GM23338 (cell line): ENCODE measurements at regions not wholly inside any gene's neighbourhood (a gene's known extent, or its start where the extent isn't known, plus 50 kb on each side); places are given as distances from the start of the nearest gene placed in this dataset.

Experiments
- ATAC-seq: fragments of 200-7000 bp; cut with Tn5 transposase; 3 replicates; pipeline ENCODE4 v1.9.1; 2020
- DNase-seq: peaks from one replicate; pipeline ENCODE4 v3.0.0-alpha.2; 2015; ENCODE audit warnings: low spot score
- H2AFZ ChIP-seq: fragments of 200-600 bp; sonication (generic); 2 replicates; pipeline ENCODE4 v1.8.0; 2016; ENCODE audit warnings: antibody characterized with exemption, mild to moderate bottlenecking, moderate library complexity
- H3F3A ChIP-seq: fragments of 200-600 bp; sonication (generic); replicated peaks from 2 replicates; pipeline ENCODE4 v1.8.0; 2017; ENCODE audit warnings: antibody characterized with exemption, mixed run types, low read depth
- H3K27ac ChIP-seq: fragments of 200-600 bp; sonication (generic); 2 replicates; pipeline ENCODE4 v1.6.1; 2016; ENCODE audit warnings: low read depth
- H3K27me3 ChIP-seq: fragments of 200-600 bp; sonication (generic); 2 replicates; pipeline ENCODE4 v1.8.0; 2016; ENCODE audit warnings: mild to moderate bottlenecking, mixed run types, moderate library complexity; ENCODE audit not compliant: insufficient read depth
- H3K36me3 ChIP-seq: fragments of 200-600 bp; sonication (generic); 2 replicates; pipeline ENCODE4 v1.8.0; 2016; ENCODE audit warnings: mild to moderate bottlenecking; ENCODE audit not compliant: insufficient read depth
- H3K4me1 ChIP-seq: fragments of 200-600 bp; sonication (generic); 2 replicates; pipeline ENCODE4 v1.8.0; 2016; ENCODE audit warnings: mild to moderate bottlenecking, moderate library complexity; ENCODE audit not compliant: insufficient read depth
- H3K4me2 ChIP-seq: fragments of 200-600 bp; sonication (generic); 2 replicates; pipeline ENCODE4 v1.7.1; 2017; ENCODE audit warnings: mixed run types
- H3K4me3 ChIP-seq: fragments of 200-600 bp; sonication (generic); 2 replicates; pipeline ENCODE4 v1.6.1; 2016; ENCODE audit warnings: mixed run types
- H3K79me2 ChIP-seq: fragments of 200-600 bp; sonication (generic); replicated peaks from 2 replicates; pipeline ENCODE4 v1.8.0; 2017; ENCODE audit warnings: mild to moderate bottlenecking; ENCODE audit not compliant: insufficient read depth
- H3K9me2 ChIP-seq: fragments of 200-600 bp; sonication (generic); 2 replicates; pipeline ENCODE4 v1.8.0; 2017; ENCODE audit not compliant: insufficient read depth
- H4K20me1 ChIP-seq: fragments of 200-600 bp; sonication (generic); replicated peaks from 2 replicates; pipeline ENCODE4 v1.8.0; 2017; ENCODE audit warnings: mild to moderate bottlenecking; ENCODE audit not compliant: insufficient read depth
- H3K27ac Mint-ChIP-seq: 2 replicates; pipeline ENCODE4 v1.8.0; 2020; ENCODE audit warnings: inconsistent platforms, mild to moderate bottlenecking, moderate library complexity, mixed read lengths
- H3K27me3 Mint-ChIP-seq: 3 replicates; pipeline ENCODE4 v1.8.0; 2022; ENCODE audit warnings: low read depth, mild to moderate bottlenecking, moderate library complexity, mixed read lengths, inconsistent platforms; ENCODE audit not compliant: insufficient read depth, poor library complexity
- H3K36me3 Mint-ChIP-seq: 3 replicates; pipeline ENCODE4 v1.8.0; 2021; ENCODE audit warnings: low read depth, mild to moderate bottlenecking, inconsistent platforms, moderate library complexity, mixed read lengths
- H3K4me1 Mint-ChIP-seq: 3 replicates; pipeline ENCODE4 v1.8.0; 2020; ENCODE audit warnings: mild to moderate bottlenecking, inconsistent platforms, mixed read lengths
- H3K4me3 Mint-ChIP-seq: 3 replicates; pipeline ENCODE4 v1.8.0; 2021; ENCODE audit warnings: moderate library complexity, mild to moderate bottlenecking, inconsistent platforms, mixed read lengths
- H3K9me3 Mint-ChIP-seq: 3 replicates; pipeline ENCODE4 v1.8.0; 2020; ENCODE audit warnings: moderate library complexity, mild to moderate bottlenecking, inconsistent platforms, mixed read lengths
- CREB1 ChIP-seq: fragments of 250-450 bp; sonication (Bioruptor Pico); IDR thresholded peaks from 2 replicates; pipeline ENCODE4 v1.5.0; 2020; ENCODE audit warnings: low read depth, mild to moderate bottlenecking, moderate library complexity
- EZH2 ChIP-seq: fragments of 200-600 bp; sonication (generic); IDR thresholded peaks from one replicate; pipeline ENCODE4 v1.8.0; 2017; ENCODE audit warnings: antibody characterized with exemption, mild to moderate bottlenecking, low read depth; ENCODE audit not compliant: unreplicated experiment
- EZH2phosphoT487 ChIP-seq: fragments of 200-600 bp; sonication (generic); IDR thresholded peaks from one replicate; pipeline ENCODE4 v1.8.1; 2018; ENCODE audit warnings: antibody characterized with exemption; ENCODE audit not compliant: unreplicated experiment
- JUNB ChIP-seq: IDR thresholded peaks from one replicate; pipeline ENCODE4 v1.6.1; 2016; ENCODE audit warnings: antibody characterized with exemption; ENCODE audit not compliant: unreplicated experiment
- NANOG ChIP-seq: IDR thresholded peaks from 2 replicates; pipeline ENCODE4 v1.6.1; 2016; ENCODE audit warnings: antibody characterized with exemption, borderline replicate concordance
- POLR2AphosphoS5 ChIP-seq: IDR thresholded peaks from 2 replicates; pipeline ENCODE4 v1.6.1; 2016; ENCODE audit warnings: antibody characterized with exemption, low read depth
- STAT1 ChIP-seq: IDR thresholded peaks from one replicate; pipeline ENCODE4 v1.6.1; 2016; ENCODE audit warnings: antibody characterized with exemption; ENCODE audit not compliant: unreplicated experiment
- ZNF114 ChIP-seq: fragments of 250-450 bp; sonication (Bioruptor Pico); IDR thresholded peaks from 2 replicates; pipeline ENCODE4 v1.5.0; 2020; ENCODE audit warnings: mild to moderate bottlenecking, moderate library complexity
- ZNF331 ChIP-seq: fragments of 250-450 bp; sonication (Bioruptor Pico); IDR thresholded peaks from 2 replicates; pipeline ENCODE4 v1.5.0; 2020; ENCODE audit warnings: low read depth, mild to moderate bottlenecking, moderate library complexity
- TF ChIP-seq, protein P1 (sequence below), 2 experiments: fragments of 200-600 bp in 1 of 2; sonication (generic) in 1 of 2; conservative IDR thresholded peaks; 2 replicates each; pipeline versions ENCODE4 v1.5.1 to v1.6.1; 2016 to 2017; ENCODE audit warnings: antibody characterized with exemption in 2 of 2, low read depth in 2 of 2, mild to moderate bottlenecking in 2 of 2, moderate library complexity in 1 of 2
- TF ChIP-seq, protein P2 (sequence below): IDR thresholded peaks from one replicate; pipeline ENCODE4 v1.6.1; 2018; ENCODE audit warnings: antibody characterized with exemption; ENCODE audit not compliant: unreplicated experiment
- TF ChIP-seq, protein P3 (sequence below): IDR thresholded peaks from 2 replicates; pipeline ENCODE4 v1.6.1; 2016; ENCODE audit warnings: antibody characterized with exemption
- TF ChIP-seq, protein P4 (sequence below): fragments of 250-450 bp; sonication (Bioruptor Pico); IDR thresholded peaks from 2 replicates; pipeline ENCODE4 v1.5.0; 2020; ENCODE audit warnings: mild to moderate bottlenecking, moderate library complexity

DNA sequence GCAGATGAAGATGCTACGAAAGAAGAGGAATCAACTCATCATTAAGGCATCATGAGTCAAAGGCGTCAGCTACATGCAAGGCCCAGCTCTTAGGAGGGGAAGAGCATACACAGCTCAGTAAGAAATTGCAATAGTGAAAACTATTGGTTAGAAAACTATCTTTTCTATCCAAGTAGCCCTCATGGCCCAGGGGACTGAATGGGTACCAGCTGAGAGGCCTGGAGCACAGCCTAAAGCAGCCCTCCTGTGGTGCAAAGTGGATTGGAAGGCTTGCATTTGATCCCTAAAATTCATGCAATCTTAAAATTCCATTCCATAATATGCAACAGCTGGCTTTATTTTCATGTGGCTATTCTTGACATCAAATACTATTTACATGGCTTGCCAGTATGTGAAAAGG is 251.8 kb upstream of the USP24 start:
- DNase-seq (no peak), ATAC-seq (no peak)
- Histone ChIP-seq H3K36me3 (no peaks in the 10 kb centered on the region), H3K27ac (no peak overlapping the region), H2AFZ (no peak overlapping the region), H3K4me1 (no peaks in the 10 kb centered on the region; the same call in 1 of the 2 replicates), H4K20me1 (no peaks in the 10 kb centered on the region), H3K4me3 (no peak overlapping the region), H3K9me2 (peaks cover under 1% of the 10 kb centered on the region; the same call in 1 of the 2 replicates), H3F3A (no peaks in the 10 kb centered on the region), H3K27me3 (no peaks in the 10 kb centered on the region), H3K79me2 (no peaks in the 10 kb centered on the region), H3K4me2 (no peak overlapping the region)
- H3K27me3 Mint-ChIP-seq: no peaks in the 10 kb centered on the region
- no peak overlapping the region for H3K4me3 Mint-ChIP-seq
- H3K9me3 Mint-ChIP-seq: no peaks in the 10 kb centered on the region
- H3K27ac Mint-ChIP-seq: no peak overlapping the region
- TF ChIP-seq, protein P1, sequence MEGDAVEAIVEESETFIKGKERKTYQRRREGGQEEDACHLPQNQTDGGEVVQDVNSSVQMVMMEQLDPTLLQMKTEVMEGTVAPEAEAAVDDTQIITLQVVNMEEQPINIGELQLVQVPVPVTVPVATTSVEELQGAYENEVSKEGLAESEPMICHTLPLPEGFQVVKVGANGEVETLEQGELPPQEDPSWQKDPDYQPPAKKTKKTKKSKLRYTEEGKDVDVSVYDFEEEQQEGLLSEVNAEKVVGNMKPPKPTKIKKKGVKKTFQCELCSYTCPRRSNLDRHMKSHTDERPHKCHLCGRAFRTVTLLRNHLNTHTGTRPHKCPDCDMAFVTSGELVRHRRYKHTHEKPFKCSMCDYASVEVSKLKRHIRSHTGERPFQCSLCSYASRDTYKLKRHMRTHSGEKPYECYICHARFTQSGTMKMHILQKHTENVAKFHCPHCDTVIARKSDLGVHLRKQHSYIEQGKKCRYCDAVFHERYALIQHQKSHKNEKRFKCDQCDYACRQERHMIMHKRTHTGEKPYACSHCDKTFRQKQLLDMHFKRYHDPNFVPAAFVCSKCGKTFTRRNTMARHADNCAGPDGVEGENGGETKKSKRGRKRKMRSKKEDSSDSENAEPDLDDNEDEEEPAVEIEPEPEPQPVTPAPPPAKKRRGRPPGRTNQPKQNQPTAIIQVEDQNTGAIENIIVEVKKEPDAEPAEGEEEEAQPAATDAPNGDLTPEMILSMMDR (conservative IDR thresholded peaks at IDR 0.05; ENCODE audit: low read depth in 2 of 2): no peak
- no peak for TF ChIP-seq POLR2AphosphoS5
- no peak for TF ChIP-seq STAT1
- TF ChIP-seq, protein P2, sequence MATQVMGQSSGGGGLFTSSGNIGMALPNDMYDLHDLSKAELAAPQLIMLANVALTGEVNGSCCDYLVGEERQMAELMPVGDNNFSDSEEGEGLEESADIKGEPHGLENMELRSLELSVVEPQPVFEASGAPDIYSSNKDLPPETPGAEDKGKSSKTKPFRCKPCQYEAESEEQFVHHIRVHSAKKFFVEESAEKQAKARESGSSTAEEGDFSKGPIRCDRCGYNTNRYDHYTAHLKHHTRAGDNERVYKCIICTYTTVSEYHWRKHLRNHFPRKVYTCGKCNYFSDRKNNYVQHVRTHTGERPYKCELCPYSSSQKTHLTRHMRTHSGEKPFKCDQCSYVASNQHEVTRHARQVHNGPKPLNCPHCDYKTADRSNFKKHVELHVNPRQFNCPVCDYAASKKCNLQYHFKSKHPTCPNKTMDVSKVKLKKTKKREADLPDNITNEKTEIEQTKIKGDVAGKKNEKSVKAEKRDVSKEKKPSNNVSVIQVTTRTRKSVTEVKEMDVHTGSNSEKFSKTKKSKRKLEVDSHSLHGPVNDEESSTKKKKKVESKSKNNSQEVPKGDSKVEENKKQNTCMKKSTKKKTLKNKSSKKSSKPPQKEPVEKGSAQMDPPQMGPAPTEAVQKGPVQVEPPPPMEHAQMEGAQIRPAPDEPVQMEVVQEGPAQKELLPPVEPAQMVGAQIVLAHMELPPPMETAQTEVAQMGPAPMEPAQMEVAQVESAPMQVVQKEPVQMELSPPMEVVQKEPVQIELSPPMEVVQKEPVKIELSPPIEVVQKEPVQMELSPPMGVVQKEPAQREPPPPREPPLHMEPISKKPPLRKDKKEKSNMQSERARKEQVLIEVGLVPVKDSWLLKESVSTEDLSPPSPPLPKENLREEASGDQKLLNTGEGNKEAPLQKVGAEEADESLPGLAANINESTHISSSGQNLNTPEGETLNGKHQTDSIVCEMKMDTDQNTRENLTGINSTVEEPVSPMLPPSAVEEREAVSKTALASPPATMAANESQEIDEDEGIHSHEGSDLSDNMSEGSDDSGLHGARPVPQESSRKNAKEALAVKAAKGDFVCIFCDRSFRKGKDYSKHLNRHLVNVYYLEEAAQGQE: no peak
- no peak for TF ChIP-seq JUNB
- TF ChIP-seq CREB1 (CRISPR knock-in tag): no peak
- no peak for TF ChIP-seq EZH2phosphoT487
- no peak for TF ChIP-seq NANOG
- no peak for TF ChIP-seq ZNF114 (CRISPR knock-in tag)
- TF ChIP-seq, protein P3, sequence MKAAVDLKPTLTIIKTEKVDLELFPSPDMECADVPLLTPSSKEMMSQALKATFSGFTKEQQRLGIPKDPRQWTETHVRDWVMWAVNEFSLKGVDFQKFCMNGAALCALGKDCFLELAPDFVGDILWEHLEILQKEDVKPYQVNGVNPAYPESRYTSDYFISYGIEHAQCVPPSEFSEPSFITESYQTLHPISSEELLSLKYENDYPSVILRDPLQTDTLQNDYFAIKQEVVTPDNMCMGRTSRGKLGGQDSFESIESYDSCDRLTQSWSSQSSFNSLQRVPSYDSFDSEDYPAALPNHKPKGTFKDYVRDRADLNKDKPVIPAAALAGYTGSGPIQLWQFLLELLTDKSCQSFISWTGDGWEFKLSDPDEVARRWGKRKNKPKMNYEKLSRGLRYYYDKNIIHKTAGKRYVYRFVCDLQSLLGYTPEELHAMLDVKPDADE: no peak
- no peak for TF ChIP-seq EZH2
- TF ChIP-seq, protein P4, sequence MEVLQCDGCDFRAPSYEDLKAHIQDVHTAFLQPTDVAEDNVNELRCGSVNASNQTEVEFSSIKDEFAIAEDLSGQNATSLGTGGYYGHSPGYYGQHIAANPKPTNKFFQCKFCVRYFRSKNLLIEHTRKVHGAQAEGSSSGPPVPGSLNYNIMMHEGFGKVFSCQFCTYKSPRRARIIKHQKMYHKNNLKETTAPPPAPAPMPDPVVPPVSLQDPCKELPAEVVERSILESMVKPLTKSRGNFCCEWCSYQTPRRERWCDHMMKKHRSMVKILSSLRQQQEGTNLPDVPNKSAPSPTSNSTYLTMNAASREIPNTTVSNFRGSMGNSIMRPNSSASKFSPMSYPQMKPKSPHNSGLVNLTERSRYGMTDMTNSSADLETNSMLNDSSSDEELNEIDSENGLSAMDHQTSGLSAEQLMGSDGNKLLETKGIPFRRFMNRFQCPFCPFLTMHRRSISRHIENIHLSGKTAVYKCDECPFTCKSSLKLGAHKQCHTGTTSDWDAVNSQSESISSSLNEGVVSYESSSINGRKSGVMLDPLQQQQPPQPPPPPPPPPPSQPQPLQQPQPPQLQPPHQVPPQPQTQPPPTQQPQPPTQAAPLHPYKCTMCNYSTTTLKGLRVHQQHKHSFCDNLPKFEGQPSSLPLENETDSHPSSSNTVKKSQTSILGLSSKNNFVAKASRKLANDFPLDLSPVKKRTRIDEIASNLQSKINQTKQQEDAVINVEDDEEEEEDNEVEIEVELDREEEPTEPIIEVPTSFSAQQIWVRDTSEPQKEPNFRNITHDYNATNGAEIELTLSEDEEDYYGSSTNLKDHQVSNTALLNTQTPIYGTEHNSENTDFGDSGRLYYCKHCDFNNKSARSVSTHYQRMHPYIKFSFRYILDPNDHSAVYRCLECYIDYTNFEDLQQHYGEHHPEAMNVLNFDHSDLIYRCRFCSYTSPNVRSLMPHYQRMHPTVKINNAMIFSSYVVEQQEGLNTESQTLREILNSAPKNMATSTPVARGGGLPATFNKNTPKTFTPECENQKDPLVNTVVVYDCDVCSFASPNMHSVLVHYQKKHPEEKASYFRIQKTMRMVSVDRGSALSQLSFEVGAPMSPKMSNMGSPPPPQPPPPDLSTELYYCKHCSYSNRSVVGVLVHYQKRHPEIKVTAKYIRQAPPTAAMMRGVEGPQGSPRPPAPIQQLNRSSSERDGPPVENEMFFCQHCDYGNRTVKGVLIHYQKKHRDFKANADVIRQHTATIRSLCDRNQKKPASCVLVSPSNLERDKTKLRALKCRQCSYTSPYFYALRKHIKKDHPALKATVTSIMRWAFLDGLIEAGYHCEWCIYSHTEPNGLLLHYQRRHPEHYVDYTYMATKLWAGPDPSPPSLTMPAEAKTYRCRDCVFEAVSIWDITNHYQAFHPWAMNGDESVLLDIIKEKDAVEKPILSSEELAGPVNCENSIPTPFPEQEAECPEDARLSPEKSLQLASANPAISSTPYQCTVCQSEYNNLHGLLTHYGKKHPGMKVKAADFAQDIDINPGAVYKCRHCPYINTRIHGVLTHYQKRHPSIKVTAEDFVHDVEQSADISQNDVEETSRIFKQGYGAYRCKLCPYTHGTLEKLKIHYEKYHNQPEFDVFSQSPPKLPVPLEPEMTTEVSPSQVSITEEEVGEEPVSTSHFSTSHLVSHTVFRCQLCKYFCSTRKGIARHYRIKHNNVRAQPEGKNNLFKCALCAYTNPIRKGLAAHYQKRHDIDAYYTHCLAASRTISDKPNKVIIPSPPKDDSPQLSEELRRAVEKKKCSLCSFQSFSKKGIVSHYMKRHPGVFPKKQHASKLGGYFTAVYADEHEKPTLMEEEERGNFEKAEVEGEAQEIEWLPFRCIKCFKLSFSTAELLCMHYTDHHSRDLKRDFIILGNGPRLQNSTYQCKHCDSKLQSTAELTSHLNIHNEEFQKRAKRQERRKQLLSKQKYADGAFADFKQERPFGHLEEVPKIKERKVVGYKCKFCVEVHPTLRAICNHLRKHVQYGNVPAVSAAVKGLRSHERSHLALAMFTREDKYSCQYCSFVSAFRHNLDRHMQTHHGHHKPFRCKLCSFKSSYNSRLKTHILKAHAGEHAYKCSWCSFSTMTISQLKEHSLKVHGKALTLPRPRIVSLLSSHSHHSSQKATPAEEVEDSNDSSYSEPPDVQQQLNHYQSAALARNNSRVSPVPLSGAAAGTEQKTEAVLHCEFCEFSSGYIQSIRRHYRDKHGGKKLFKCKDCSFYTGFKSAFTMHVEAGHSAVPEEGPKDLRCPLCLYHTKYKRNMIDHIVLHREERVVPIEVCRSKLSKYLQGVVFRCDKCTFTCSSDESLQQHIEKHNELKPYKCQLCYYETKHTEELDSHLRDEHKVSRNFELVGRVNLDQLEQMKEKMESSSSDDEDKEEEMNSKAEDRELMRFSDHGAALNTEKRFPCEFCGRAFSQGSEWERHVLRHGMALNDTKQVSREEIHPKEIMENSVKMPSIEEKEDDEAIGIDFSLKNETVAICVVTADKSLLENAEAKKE (CRISPR knock-in tag): no peak
- no peak for TF ChIP-seq ZNF331 (CRISPR knock-in tag)
- no peaks in the 10 kb centered on the region for H3K36me3 Mint-ChIP-seq
- H3K4me1 Mint-ChIP-seq: peaks cover 6% of the 10 kb centered on the region; the same call in 2 of the 3 replicates
